ENCODE measurements at regions not wholly inside any gene's neighbourhood (a gene's known extent, or its start where the extent isn't known, plus 50 kb on each side); places are given as distances from the start of the nearest gene placed in this dataset.
"Not testable (repeated sequence)": the region's sequence is repeated elsewhere in the genome, so short reads cannot be mapped to it uniquely, and the experiment has no call there.

- no peak for DNase-seq
Measured at GRCh38 chr5:6273090-6273735, 105.1 kb downstream of the MED10 start.

- DNase-seq: no peak
Measured at GRCh38 chr5:6269925-6270324, 108.4 kb downstream of the MED10 start.

GRCh38 chr5:6266671-6267197 is 111.6 kb downstream of the MED10 start:
- DNase-seq: no peak

GRCh38 chr5:6264394-6264793 is 114.0 kb downstream of the MED10 start:
- no peak for DNase-seq

- DNase-seq: no peak
Measured at GRCh38 chr5:6262651-6263363, 115.5 kb downstream of the MED10 start.

- DNase-seq: no peak
Measured at GRCh38 chr5:6261668-6262067, 116.7 kb downstream of the MED10 start.

- no peak for DNase-seq
Measured at GRCh38 chr5:6261256-6261655, 117.1 kb downstream of the MED10 start.

GRCh38 chr5:6260846-6261245 is 117.5 kb downstream of the MED10 start:
- no peak for DNase-seq

- DNase-seq: no peak
Measured at GRCh38 chr5:6256901-6257300, 121.4 kb downstream of the MED10 start.

- DNase-seq: no peak
Measured at GRCh38 chr5:6255956-6256355, 122.4 kb downstream of the MED10 start.

GRCh38 chr5:6253846-6254245 is 124.5 kb downstream of the MED10 start:
- DNase-seq: no peak

- no peak for DNase-seq
Measured at GRCh38 chr5:6253281-6253680, 125.1 kb downstream of the MED10 start.

- DNase-seq: no peak
Measured at GRCh38 chr5:6252581-6252980, 125.8 kb downstream of the MED10 start.

GRCh38 chr5:6251565-6252102 is 126.7 kb downstream of the MED10 start:
- no peak for DNase-seq

- DNase-seq: no peak
Measured at GRCh38 chr5:6250121-6250520, 128.2 kb downstream of the MED10 start.

GRCh38 chr5:6248132-6248531 is 130.2 kb downstream of the MED10 start:
- no peak for DNase-seq

GRCh38 chr5:6246820-6247437 is 131.4 kb downstream of the MED10 start:
- DNase-seq: no peak

GRCh38 chr5:6244339-6244714 is 134.0 kb downstream of the MED10 start:
- no peak for DNase-seq

GRCh38 chr5:6243706-6244338 is 134.5 kb downstream of the MED10 start:
- no peak for DNase-seq

- DNase-seq: not testable (repeated sequence)
Measured at GRCh38 chr5:6241056-6241455, 137.3 kb downstream of the MED10 start.

- no peak for DNase-seq
Measured at GRCh38 chr5:6236858-6237481, 141.4 kb downstream of the MED10 start.

- DNase-seq: no peak
Measured at GRCh38 chr5:6236170-6236793, 142.1 kb downstream of the MED10 start.

All from EL (cell line).